ENCODE measurements at regions not wholly inside any gene's neighbourhood (a gene's known extent, or its start where the extent isn't known, plus 50 kb on each side); places are given as distances from the start of the nearest gene placed in this dataset.
"Not testable (repeated sequence)": the region's sequence is repeated elsewhere in the genome, so short reads cannot be mapped to it uniquely, and the experiment has no call there.

DNA sequence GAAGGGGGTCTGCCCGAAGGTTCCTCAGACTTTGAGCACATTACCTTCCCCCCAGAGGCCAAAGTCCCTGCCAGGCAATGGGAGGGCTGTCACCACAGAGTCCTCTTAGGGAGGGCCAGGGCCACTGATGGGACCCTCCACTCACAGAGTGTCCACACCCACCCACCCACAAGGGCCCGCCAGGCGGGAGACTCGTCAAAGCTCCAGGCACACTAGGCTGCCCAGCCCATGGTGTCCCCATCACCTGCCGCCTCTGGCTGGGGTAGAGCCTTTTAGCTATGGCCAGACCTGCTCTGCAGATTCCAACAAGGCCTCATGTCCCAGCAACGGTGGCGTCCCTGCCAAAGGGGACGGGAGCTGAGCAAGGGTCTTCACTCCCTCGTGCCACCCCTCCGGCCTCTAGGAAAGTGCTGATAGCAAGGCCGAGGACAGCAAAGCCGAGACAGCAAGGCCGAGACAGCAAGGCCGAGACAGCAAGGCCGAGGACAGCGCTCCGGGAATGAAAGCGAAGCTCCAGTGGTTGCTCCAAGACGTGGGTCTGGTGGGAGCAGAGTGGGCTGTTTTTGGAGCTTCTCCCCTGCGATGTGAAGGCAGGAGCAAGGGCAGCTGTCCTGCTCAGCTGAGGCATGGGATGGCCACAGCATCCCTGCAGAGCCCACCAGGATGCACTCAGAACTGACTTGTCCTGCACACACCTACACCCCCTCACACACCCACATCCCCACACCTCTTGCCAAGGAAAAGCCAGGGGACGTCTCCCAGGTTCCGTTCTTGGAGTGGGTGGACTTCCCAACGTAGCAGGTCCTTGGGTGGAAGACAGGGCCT lies 123.4 kb downstream of the CRYAA start:
- no peak overlapping the region for H3K27ac ChIP-seq
- no peak for DNase-seq (ENCODE audit: low read depth, low spot score)

DNA sequence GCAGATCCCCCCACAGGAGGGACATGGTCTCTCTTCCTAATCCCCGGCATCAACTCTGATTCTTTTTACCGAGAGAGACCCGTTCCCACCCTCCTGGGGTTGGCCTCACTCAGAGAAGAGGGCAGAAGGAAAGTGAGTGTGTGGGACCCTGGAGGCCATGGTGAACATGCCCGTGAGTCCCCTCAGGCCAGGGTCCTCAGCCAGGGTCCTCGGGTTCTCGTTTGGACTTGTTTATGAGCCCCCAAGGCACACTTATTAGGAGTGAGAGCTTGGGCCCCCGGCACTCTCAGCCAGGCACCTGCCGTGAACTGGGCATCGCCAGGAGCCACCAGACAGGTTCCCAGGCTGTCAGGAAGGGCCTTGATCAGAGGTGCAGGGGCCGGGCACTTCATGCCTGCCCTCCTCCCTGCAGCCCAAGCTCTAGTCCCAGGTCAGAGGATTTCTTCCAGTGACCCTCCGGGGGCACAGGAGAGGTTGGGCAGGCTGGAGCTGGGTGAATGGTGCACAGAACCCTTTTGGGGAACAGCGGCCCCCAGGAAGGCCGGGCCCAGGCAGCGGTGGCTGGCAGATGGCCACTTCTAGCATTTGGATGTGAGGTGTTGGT lies 122.6 kb downstream of the CRYAA start:
- no peak for DNase-seq (ENCODE audit: low read depth, low spot score)
- H3K27ac ChIP-seq = no peak overlapping the region

DNA sequence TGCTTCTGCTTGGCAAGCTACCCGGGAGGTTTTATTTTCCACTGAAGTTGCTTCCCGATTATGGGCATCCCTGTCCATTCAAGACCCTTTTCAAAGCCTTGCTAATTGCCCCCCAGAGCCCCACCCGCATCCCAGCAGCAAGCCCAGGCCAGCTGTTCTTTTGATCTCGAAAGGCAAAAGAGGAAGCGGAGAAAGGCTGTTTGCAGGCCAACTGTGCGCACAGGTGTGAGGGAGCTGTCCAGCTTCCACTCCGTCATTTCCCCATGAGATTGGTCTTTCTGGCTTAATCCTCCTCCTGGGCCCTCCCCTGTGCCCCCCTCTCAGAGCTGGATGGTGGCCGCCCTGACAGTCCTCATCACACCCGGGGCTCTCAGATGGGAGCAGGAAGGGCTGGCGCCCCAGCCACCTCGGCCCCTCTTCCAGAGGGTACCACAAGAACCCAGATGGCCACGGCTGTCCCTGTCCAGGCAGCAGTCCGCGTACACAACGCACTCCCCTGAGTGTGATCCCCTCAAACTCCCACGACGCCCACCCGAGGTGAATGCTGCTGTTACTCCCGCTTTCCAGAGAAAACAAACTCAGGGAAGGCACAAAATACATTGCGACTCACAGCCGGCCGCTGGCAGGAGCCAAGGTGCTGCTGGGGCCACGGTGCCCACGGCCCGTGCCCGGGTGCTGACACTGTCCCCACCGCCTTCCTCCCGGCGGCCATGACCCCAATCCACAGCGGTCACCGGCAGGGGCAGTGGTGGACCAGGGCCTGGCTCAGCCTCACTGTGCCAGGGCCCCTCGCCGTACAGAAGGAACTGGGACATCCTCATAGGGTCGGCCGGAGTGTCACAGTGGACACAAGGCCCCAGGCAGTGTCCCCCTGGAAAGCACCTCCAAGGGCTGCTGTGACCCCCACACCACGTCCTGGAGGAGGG lies 121.9 kb downstream of the CRYAA start:
- H3K27ac ChIP-seq = no peak overlapping the region
- DNase-seq (ENCODE audit: low read depth, low spot score) = no peak

DNA sequence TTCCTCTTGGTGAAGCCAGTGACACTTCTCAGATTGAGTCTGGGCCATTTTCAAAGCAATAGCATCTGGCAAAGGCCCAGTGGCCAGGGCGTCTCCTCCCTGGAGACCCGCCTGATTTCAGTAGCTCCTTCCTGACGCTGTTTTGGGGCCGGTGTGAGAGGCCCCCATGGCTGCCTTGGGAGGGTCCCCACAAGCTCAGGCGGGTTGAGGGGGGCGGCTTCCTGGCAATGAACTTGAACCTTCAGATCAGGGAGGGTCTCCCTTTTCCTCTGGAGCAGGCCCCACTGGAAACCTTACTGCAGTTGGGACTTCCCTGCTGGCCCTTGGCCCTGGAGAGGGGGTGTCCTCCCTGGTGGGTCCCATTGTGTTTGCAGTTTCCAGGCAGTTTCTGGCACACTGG lies 121.2 kb downstream of the CRYAA start:
- DNase-seq (ENCODE audit: low read depth, low spot score) = no peak
- H3K27ac ChIP-seq = no peak overlapping the region

DNA sequence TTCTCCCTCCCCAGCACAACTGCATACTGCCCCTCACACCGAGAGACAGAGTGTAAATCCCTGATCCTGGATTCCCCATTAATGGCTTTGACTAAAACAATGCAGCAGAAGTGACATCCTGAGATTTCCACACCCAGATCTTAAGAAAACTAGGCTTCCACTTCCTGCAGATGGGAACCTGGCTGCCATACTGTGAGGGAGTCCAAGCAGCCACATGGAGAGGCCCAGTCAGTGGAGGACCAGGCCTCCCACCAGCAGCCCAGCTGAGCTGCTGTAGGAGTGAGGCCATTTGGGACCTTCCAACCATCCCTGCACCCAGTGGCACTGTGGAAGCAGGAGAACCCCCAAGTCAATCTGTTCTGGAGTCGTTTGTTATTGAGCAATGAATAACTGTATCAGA lies 120.6 kb downstream of the CRYAA start:
- no peak overlapping the region for H3K27ac ChIP-seq
- DNase-seq (ENCODE audit: low read depth, low spot score) = no peak

DNA sequence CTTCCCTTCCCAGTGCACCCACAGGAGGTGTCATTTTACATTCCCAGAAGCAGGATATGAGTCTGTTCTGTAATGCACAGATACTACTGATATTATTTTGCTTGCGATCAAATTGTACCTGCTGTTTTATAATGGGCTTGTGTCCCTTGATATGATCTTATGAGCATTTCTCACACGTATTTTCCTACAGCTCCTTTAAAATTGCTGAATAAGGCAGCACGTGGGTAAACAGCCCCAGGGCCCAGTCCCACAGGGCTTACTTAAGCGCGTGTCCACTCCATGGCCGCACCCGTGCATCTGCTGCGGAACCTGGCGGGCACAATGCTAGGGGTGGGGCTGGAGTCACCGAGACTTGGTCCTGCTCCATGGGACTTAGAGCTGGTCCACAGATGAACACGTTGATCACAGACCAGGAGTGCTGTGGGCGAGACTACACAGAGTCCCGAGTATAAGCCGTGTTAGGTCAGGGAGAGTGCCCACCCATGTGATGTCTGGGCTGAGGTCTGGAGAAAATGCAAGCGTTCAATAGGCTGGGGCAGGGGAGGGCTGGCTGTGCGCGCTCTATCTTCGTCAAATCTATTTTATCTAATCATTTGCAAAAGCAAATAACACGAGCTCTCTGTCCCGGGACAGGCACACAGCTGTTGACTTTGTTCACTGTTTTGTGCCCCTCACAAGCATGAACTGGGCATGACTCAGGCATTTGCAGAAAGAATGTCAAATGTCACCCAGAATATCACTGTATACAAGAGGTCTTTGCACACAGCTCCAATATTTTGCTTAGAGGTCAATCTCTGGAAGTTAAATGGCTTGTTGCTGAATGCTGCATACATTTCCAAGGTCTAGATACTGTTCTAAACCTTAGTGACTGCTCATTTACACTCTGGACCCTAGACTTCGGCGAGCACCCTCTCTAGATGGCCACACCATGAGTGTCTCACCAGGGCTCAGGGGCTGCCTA lies 119.3 kb downstream of the CRYAA start:
- H3K27ac ChIP-seq = no peak overlapping the region
- no peak for DNase-seq (ENCODE audit: low read depth, low spot score)

DNA sequence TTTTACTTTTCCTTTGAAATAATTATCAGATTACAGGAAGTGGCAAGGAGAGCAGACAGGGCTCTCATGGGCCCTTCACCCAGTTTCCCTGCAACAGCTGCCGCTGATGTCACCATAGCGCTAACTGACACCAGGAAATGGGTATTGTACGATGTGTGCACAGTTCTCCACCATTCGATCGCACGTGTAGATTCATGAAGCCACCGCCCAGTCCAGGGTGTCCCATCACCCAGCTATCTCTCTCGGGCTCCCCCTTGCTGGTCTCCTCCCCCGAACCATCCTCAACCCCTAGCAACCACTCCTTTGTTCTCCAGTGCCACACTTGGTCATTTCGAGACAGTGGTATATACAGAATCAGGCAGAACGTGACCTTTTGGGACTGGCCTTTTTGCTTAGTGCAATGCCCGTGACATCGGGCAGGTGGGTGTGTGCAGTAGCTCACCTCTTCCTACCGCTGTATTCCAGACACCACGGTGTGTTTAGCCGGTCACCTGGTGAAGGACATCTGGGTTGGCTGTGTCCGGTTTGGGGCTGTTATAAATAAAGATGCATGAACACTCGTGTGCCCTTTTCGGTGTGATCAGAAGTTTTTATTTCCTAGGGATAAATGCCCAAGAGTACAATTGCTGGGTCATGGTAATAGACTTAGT lies 118.4 kb downstream of the CRYAA start:
- DNase-seq (ENCODE audit: low read depth, low spot score) = no peak
- H3K27ac ChIP-seq = no peak overlapping the region

DNA sequence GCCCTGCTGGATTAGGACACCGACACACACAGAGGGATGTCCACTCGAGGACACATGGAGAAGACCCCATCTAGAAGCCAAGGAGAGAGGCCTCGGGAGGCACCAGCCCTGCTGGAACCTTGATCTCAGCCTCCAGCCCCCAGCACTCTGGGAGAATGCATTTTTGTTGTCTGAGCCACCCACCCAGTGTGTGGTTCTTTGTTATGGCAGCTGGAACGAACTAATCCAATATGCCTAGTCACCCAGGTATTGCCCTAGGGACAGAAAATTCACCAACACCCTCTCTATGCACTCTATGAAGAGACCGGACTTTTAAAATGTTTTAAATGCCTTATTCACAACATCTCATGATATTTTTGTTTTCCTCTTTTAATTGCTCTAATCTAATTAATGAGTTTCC lies 117.4 kb downstream of the CRYAA start:
- H3K27ac ChIP-seq = no peak overlapping the region
- no peak for DNase-seq (ENCODE audit: low read depth, low spot score)

DNA sequence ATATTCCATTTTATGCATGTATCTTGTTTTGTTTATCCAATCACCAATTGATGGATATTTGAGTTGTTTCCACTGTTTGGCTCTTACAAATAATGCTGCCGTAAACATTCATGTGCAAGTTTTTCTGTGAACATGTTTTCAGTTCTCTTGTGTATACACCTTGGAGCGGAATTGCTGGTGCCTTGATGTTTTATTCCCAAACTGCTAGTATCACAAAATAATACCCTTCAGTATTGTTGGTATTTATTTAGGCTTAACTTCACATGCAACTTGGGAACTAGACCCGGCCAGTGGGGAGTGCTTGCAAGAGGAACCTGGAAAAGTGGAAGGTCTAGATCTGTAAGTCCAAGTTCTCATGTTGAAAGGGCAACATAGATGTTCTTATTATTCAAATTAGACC lies 115.9 kb downstream of the CRYAA start:
- DNase-seq (ENCODE audit: low read depth, low spot score) = no peak
- no peak overlapping the region for H3K27ac ChIP-seq

DNA sequence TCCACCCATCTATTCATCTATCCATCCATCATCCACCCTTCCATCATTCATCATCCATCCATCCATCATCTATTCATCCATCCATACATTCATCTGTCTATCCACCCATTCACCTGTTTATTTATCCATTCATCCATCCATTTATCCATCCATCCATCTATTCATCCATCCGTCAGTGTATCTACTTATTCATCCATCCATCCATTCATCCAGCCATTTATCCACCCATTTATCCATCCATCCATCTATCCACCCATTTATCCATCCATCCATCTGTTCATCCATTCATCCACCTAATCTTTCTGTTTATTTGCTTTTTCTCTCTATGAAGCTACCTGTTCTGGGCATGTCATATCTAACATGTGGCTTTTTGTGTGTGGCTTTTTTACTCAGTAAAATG lies 115.4 kb downstream of the CRYAA start:
- DNase-seq (ENCODE audit: low read depth, low spot score) = no peak

DNA sequence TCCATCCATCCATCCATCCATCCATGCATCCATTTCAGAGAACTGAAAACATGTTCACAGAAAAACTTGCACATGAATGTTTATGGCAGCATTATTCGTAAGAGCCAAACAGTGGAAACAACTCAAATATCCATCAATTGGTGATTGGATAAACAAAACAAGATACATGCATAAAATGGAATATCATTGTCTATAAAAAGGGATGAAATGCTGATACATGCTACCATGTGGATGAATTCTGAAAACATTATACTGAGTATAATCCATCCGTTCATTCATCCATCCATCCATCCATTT lies 115.1 kb downstream of the CRYAA start:
- not testable (repeated sequence) for H3K27ac ChIP-seq; DNase-seq (ENCODE audit: low read depth, low spot score)

More for the DNA sequence above, 115.4 kb downstream of the CRYAA start:
- H3K27ac ChIP-seq = no peak overlapping the region

DNA sequence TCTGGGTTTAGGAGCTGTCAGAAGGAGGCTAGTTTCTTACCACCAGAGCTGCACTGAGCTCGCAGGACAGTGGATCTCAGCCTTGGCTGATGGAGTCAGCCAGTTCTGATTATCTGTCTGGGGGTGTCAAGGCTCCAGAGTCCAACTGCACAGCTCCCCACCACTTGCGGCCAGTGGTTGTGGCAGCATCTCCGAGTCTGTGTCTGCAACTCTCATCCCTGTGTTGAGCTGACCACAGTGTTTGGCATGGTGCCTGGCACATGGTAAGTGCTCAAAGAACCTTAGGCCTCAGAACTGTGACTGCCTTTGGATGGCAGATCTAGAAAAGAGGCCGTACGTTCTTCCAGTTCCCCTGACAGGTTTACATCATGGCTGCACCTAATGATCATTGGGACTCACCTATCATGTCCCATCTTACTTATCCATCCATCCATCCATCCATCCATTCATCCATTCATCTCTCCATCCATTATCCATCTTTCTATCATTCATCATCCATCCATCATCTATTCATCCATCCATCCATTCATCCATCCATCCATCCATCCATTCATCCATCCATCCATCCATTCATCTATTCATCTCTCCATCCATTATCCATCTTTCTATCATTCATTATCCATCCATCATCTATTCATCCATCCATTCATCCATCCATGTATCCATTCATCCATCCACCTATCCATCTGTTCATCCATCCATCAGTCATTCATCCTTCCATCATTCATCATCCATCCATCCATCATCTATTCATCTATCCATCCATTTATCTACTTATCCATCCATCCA lies 114.5 kb downstream of the CRYAA start:
- H3K27ac ChIP-seq = no peak overlapping the region
- no peak for DNase-seq (ENCODE audit: low read depth, low spot score)

DNA sequence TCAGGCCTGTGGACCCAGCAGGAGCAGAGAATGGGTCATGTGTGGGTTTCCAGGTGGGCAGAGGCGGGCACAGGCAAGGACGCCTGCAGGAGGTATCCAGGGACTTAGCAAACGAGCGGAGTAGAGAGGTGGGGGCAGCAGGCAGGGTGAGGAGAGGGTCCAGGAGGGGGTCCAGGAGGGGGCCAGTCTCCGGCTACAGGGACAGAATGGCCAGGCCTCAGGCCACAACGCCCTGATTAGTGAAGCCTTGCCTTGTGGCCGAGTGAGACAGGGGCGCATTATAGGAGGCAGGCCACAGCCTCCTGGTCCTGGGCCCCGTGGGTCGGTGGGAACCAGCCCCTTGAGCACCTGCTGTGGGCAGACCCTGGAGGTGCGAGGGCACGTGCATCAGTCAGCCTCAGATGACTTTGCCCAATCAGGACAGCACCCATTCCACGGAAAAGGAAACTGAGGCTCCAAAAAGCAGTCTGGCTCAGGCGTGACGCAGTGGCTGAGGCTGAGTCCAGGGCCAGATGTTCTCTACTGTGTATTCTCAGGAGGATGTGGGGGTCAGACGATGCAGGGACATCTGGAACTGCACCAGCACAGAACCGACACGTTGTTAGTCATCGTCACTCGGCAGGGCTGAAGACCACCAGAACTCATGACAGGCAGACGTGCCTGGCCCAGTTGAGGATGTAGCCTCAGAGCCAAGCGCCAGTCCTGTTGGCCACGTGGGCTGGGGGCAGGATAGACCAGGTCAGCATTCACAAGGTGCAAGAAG lies 113.7 kb downstream of the CRYAA start:
- H3K27ac ChIP-seq = no peak overlapping the region
- DNase-seq (ENCODE audit: low read depth, low spot score) = no peak

DNA sequence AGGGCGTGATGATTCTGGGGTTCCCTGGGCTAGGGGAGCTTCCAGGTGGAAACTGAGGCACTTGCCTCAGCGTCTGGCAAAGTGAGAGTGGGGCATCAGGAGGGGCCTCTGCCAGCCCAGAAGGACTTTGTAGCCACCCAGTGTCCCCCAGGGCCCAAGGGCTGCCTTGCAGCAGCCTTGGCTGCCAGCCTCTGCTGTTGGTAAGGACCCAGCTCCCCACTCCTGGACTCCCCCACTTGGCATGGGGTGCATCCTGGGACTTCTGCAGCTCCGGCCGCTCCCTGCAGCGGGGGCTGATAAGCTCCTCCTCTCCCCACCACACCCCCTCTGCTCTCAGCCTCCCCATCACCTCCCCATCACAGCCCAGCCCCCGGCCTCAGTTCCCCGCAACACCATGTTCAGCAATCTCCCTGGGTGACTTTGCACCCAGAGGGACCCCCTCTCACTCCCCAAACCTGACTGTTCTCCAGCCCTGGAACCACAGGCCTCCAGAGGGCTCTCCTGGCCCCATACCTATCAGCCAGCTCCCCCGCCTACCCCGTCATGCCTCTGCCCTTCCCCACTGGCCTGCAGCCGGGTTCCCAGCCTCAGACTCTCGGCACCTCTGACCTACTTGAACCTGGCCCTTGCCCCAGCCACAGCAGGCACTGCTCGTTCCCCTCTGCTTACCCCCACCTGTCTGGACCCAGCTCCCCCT lies 113.0 kb downstream of the CRYAA start:
- DNase-seq (ENCODE audit: low read depth, low spot score) = no peak
- H3K27ac ChIP-seq = no peak overlapping the region

DNA sequence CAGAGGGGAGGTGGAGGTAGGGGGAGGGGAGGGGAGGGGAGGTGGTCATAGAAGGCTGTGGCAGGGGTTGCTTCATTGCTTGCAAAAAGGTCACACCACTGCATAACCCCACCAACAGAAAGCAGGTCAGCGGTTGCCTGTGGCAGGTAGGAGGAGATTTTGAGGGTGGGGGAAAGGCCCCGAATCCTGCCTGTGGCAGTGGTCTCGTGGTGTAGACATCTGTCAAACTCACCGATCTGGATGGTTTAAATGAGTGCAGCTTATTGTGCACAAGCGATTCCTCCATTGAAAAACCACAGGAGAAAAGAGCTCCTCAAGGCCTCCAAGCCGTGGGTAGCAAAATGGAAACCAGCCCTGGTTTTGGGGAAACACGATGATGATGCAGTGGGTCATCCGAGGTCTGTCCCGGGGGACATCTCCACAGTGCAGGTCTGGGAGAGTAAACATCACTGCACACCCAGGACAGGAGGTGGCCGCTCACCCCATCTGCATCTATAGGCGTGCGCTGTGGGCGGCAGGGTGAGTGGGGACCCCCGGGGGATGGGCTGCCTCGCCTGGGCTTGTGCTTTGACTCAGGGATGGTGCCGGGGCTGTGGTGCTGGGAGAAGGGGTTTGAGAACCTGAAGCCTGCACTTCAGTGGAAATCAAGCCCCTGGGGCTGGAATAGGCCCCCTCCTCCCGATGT lies 112.3 kb downstream of the CRYAA start:
- no peak overlapping the region for H3K27ac ChIP-seq
- no peak for DNase-seq (ENCODE audit: low read depth, low spot score)

DNA sequence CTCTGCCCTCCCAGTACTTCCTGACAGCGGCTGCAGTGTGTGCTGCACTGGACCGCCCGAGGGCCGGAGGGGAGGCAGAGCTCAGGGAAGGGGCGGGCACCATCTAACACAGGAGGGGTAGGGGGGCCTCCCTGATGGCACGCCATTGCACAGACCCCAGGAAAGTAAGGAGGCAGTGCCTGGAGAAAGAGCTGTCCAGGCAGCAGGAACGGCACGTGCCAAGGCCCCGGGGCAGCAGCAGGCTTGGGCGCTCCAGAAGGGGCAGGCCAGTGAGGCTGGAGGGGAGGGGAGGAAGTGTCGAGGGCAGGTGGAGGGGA lies 110.7 kb downstream of the CRYAA start:
- no peak for DNase-seq (ENCODE audit: low read depth, low spot score)
- H3K27ac ChIP-seq = no peak overlapping the region

Measured in epithelial cell of prostate (primary cell).